ENCODE measurements at regions not wholly inside any gene's neighbourhood (a gene's known extent, or its start where the extent isn't known, plus 50 kb on each side); places are given as distances from the start of the nearest gene placed in this dataset.
"Not testable (repeated sequence)": the region's sequence is repeated elsewhere in the genome, so short reads cannot be mapped to it uniquely, and the experiment has no call there.

DNA sequence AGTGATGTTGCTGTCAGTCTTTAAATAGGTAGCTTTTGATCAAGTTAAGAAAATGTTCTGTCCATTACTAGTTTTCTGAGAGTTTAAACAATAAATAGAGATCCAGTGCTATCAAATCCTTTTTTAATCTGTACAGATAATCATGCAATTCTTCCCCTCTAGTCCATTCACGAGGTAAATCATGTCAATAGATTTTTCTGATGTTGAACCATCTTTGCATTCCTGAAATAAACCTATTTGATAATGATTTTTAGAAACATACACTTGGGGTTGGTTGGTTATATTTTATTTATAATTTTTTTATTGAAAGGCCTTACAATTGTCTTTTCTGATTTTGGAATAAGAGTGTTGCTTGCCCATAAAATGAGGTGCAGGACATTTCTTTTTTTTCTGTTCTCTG, 95.0 kb downstream of the FAM53A start:
- DNase-seq: no peak

DNA sequence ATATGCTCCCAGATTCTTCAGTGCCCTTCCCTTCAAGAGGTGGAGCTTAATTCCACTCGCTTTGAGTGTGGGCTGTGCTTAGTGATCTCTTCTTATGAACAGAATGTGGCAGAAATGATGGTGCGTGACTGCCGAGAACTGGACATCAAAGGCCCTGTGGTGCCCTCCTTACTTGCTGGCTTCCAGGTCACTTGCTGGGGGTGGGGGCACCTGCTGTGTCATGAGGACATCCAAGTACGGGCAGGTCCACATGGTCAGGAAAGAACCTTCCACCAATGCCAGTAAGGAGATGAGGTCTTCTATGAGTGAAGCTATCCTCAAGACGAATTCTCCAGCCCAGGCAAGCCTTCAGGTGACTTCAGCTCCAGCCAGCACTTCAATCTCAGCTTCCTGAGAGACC, 95.8 kb downstream of the FAM53A start:
- no peak for DNase-seq

GRCh38 chr4:1584498-1584897, 99.6 kb downstream of the FAM53A start:
- no peak for DNase-seq

DNA sequence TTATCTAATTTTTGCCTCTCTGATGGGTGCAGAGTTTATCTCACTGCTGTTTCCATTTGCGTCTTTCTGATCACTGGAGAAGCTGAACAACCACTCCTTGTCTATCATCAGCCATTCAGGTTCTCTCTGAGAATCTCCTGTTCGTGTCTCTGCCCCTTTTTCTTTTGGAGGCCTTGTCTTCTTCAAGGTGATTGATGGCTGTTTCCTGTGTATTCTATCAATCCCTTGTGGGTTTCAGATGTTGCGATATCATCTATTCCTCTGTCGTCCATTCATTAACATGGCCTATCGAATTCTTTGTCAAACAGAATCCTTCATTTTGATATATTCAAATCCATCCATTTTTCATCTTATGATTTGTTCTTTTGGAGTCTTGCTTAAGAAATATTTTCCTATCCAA, 100.3 kb downstream of the FAM53A start:
- no peak for DNase-seq

DNA sequence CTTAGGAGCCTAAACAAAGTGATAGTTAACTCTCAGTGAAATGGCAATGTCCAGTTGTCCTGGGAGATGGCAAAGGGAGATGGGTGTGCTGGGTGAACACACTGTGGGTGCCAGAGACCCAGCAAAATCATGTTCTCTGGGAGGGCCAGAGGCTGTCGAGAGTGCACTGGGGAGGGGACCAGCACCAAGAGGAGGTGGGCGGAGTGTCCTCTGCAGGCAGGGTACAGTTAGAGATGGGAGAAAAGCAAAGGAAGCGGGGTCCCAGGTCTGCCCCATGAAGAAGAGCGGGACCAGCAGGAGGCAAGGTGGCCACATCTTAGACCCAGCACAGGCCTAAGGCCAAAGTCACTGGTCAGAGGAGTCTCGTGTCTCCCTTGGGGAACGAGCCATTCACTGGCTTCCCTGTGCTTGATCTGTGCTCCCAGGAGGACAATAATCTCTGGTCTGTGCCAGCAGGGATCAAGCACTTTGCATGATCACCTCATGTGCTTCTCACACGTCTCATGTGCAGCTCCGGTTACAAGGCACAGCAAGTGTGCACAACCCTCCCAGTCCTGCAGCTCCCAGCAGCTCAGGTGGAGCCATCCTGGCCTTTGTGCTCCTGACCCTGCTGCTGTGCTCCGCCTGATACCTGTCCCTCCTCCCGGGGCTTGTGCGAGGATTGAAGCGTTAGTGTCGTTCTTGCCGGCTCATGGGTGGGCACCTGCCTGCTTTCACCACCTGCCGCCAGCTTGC, 100.9 kb downstream of the FAM53A start:
- no peak for DNase-seq

GRCh38 chr4:1582227-1582626, 101.9 kb downstream of the FAM53A start:
- no peak for DNase-seq

GRCh38 chr4:1581164-1581894, 102.8 kb downstream of the FAM53A start:
- DNase-seq: peak; percentile 70

- not testable (repeated sequence) for DNase-seq
Observed at GRCh38 chr4:1580692-1581012, 103.5 kb downstream of the FAM53A start.

DNA sequence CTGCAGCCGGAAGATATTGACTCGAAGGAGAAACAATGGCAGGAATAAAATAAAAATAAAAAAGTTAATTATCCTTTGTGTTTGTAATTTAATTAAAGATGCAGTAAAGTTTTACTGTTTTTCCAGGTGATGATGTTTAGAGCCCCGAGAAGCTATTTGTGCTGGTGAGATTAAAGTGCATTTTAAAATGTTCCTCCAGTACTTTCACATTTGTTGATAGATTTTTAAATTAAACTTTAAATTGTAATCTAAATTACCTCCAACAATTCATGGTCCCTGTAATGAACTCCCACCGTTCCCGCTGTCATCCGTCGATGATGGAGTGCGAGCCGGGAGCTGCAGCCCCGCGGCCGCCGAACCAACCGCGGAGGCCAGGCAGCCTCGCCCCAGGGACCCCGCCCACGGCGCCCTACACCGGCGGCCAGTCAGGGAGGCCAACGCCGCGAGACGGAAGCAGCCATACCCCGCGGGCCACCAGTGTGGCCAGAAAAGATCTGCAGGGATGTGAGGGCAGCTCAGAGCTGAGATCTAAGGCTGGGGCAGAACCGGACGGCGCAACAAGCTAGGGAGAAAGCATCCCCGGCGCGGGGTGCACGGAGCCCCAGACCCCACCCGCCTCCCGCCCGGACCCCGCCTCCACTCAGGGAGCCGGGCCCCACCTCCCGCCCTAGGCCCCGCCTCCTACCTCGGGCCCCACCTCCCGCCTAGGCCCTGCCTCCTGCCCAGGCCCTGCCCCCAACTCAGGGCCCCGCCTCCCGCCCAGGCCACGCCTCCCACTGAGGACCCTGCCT, 104.0 kb downstream of the FAM53A start:
- peak; percentile 79 for DNase-seq

GRCh38 chr4:1579001-1579900, 104.9 kb downstream of the FAM53A start:
- peak; percentile 57 for DNase-seq

DNA sequence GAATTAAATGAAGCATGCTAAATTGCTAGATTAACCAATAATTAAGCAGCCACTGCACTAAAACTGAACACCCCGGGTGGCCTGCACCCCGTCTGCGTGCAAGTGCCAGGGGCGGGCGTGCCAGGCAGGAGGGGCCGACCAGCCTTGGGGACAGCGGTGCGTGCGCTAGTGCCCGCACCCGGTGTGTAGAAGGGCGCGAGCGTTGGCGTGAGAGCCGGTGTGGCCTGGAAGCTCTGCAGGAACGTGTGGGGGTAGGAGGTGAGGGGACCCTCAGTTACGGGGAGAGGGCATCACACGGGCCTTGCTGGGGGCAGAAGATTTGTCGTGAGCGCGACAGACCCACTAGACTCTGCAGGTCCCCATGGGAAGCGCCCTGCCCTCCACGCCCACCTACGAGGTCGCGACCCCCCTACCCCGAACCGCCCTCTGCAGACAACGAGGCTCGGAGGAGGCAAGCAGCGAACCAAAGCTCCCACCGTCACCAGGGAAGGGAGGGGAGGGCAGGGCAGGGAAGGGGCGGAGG, 105.8 kb downstream of the FAM53A start:
- DNase-seq: no peak

DNA sequence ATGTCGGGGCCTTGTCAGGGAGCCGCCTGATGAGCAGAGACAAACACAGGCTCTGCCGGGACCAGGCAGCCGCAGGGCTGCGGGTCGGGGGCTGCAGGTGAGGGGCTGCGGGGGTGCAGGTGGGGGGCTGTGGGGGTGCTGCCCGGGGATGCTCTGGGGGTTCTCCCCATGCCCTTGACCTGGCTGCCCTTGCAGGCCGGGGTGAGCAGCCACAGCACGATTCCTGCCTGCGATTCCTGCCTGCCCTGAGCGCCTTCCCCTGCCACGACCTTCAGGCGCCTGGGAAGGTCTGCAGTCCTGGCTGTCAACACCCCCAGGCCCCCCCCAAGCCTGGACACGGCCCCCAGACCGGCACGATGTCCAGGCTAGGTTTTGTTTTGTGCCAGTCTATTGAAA, 106.3 kb downstream of the FAM53A start:
- no peak for DNase-seq

DNA sequence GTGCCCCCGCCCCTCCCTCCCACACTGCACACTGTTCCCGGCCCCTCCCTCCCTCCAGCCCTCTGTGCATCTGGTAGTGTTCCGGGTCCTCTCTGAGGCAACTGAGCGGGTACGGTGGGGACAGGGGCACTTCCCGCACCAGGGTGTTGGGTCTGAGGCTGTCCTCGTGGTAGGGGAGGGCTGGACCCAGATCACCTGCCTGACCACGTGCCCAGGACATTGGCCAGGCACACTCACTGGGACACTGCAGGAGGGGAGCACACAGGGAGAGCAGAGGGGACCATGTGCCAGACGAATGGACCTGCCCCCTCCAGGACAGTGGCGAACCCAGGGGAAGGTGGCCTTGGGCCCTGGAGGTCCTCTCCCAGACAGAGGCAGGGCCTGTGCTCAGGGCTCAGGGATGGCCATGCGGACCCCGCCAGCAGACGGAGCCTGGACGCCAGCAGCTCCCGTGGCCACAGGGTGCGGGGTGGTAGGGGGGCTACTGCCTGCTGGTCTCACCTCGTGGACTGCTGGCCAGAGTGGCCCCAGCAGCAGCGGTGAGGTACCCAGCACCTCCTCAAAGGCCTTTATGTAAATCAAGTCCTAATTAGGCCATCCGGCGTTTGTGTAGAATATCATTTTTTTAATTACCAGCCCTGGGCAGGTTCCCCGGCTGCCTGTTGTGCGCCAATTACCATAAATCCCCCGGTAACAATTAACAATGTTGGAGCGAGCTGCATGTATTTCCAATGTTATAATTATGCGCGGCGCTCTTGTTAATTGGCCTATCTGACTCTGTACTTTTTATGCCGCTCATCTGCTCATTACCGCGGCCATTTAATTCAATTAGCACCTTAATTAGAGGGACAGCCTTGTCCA, 106.9 kb downstream of the FAM53A start:
- no peak for DNase-seq

DNA sequence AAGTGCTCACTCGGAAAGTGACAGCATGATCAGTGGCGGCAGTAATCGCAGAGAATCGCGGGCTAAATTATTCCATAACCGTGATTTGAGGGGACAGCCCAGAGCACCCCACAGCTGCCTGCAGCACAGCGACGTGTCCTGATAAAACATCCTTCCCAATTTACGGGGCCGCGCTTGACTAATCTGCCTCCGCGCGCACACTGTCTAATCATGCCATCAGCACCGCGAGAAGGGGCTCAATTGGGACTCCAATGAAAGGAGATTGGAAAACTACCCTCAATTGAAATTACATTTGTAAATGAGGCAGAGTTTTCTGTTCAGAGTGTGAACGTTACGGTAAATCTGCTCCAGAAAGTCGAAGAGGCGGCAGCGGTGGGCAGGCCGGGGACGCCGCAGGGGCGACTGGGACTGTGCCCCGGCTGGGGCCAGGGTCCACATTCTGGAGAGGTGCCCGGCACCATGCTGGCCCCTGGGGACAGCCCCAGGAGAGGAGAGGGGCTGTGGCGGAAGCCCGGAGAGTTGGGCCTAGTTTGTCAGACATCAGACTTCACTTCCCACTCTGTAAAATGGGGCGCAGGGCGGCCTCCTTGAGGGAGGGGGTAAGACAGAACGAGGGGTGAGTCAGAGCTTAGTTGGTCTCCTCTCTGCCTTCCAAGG, 107.7 kb downstream of the FAM53A start:
- no peak for DNase-seq

- DNase-seq: no peak
Observed at GRCh38 chr4:1575418-1576303, 108.5 kb downstream of the FAM53A start.

DNA sequence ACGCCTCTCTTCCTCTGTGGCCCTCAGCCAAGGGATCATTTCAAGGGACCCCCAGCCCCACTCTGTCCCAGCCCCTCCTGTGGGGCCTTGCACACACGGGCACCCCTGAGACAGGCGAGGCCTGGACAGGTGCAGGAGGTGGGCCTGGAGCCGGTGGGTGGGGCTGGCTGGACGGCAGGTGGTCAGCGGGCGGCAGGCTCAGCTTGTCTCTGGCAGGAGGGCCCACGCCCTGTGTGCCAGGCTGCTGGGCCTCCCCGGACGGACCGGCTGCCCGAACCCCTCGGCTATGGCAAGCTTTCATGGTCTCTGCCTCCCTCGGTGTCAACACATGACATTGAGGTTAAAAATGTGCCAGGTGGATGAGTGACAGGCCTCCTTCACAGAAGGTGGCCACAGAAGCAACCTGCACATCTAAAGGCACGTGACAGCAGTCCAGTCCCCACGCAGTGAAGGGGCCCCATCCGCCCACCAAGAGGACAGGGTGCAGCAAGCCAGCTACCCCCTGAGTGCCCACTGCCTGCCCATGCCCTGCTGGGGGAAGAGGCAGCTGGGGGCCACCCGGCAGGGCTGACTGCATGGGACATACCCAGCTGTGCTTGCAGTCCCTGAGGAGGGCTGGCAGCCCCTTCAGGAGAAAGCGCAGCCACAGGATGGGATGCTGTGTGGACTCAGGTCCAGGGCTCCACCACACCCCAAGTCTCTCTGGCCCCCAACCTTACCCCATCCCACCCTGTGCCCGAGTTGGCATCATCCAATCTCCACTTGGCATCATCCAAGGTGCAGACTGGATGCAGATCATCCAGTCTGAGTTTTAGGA, 109.3 kb downstream of the FAM53A start:
- DNase-seq: no peak

DNA sequence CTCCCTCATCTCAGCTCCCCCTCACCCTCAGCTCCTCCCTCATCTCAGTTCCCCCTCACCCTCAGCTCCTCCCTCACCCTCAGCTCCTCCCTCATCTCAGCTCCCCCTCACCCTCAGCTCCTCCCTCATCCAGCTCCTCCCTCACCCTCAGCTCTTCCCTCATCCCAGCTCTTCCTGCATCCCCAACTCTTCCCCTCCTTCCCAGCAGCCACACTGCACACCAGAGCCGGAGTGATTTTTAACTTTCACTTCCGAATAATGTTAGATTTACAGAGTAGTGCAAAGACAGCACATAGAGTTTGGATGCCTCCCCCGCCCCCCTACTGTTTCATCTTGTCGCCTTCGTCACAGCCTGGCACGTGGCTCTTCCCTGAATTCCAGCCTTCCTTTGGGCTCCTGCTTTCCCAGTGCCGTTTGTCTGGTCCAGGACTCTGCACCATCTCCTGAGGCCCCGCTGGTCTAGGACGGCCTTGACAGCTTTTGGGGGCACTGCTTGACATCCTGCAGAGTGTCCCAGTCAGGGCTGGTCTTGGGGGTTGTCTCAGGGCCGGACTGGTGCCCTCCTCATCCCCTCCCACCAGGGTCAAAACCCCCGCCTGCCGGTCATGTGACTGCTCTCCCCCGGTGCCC, 110.2 kb downstream of the FAM53A start:
- DNase-seq: no peak

DNA sequence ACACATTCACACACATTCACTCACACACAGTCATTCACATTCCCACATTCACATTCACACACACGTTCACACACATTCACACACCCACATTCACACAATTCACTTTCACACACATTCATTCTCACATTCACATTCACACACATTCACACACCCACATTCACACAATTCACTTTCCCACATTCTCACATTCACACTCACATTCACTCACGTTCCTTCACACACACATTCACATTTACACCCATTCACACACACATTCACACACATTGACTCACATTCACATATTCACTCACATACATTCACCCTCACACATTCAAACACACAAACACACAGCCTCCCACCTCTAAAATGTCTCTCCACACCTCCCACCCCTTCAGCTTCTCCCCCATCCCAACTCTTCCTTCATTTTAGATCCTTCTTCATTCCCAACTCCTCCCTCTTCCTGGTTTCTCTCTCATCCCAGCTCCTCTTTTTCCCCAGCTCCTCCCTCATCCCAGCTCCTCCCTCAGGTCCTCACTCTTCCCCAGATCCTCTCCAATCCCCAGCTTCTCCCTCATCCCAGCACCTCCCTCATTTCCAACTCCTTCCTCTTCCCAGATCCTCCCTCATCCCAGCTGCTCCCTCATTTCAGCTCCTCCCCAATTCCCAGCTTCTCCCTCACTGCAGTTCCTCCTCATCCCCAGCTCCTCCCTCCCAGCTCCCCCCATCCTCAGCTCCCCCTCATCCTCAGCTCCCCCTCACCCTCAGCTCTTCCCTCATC, 111.0 kb downstream of the FAM53A start:
- no peak for DNase-seq
